ENCODE measurements at regions not wholly inside any gene's neighbourhood (a gene's known extent, or its start where the extent isn't known, plus 50 kb on each side); places are given as distances from the start of the nearest gene placed in this dataset.

- no peak for TF ChIP-seq CTCF (IDR thresholded peaks at IDR 0.05; ENCODE audit: low read length)
- TF ChIP-seq EZH2 (optimal IDR thresholded peaks at IDR 0.05; ENCODE audit: low read depth, low read length), result no peak
These were observed 261.9 kb downstream of the BCL2 start for GRCh38 chr18:63057707-63058106.
